NT2/D1 (cell line): ENCODE measurements at regions not wholly inside any gene's neighbourhood (a gene's known extent, or its start where the extent isn't known, plus 50 kb on each side); places are given as distances from the start of the nearest gene placed in this dataset.

Experiments
- SUZ12 ChIP-seq: IDR thresholded peaks from 2 replicates; pipeline ENCODE4 v1.6.1; 2011; ENCODE audit not compliant: insufficient read length, insufficient read depth; ENCODE audit errors: extremely low read depth
- YY1 ChIP-seq: IDR thresholded peaks from 2 replicates; pipeline ENCODE4 v1.6.1; 2011; ENCODE audit not compliant: insufficient read length, insufficient read depth

GRCh38 chr18:73409242-73409641, 541.5 kb upstream of the NETO1 start:
- TF ChIP-seq SUZ12 (no peak), YY1 (no peak)
